HG02763 (cell line): ENCODE measurements at regions not wholly inside any gene's neighbourhood (a gene's known extent, or its start where the extent isn't known, plus 50 kb on each side); places are given as distances from the start of the nearest gene placed in this dataset.
"Not testable (repeated sequence)": the region's sequence is repeated elsewhere in the genome, so short reads cannot be mapped to it uniquely, and the experiment has no call there.

Experiments used
- ATAC-seq: cut with Tn5 transposase; IDR thresholded peaks from one replicate; pipeline ENCODE4 v1.9.1; 2021; ENCODE audit warnings: mild to moderate bottlenecking, moderate library complexity; ENCODE audit not compliant: unreplicated experiment

DNA sequence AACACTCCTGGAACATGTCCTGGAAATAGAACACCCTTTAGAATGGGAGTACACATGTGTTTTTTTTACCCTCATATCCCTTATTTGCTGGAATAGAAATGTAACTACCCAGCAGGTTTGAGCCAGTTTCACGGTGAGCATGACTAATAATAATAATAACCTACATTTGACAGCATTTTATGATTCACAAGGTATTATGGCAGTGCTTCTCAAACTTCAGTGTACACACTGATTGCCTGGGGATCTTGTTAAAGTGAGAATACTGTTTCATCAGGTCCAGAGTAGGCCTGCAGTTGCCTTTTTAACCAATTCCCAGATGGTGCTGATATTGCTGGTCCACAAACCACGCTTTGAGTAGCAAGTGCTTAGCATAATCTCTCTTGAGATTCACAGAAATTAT is 63.9 kb downstream of the NFKBIZ start:
- ATAC-seq = no peak

DNA sequence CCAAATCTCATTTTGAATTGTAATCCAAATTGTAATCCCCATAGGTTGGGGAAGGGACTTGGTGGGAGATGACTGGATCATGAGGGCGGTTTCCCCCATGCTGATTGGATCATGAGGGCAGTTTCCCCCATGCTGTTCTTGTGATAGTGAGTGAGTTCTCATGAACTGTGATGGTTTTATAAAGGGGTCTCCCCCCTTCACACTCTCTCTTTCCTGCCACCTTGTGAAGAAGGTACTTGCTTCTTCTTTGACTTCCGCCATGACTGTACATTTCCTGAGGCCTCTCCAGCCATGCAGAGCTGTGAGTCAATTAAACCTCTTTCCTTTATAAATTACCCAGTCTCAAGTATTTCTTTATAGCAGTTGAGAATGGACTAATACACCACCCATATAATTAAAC is 68.4 kb downstream of the NFKBIZ start:
- not testable (repeated sequence) for ATAC-seq

DNA sequence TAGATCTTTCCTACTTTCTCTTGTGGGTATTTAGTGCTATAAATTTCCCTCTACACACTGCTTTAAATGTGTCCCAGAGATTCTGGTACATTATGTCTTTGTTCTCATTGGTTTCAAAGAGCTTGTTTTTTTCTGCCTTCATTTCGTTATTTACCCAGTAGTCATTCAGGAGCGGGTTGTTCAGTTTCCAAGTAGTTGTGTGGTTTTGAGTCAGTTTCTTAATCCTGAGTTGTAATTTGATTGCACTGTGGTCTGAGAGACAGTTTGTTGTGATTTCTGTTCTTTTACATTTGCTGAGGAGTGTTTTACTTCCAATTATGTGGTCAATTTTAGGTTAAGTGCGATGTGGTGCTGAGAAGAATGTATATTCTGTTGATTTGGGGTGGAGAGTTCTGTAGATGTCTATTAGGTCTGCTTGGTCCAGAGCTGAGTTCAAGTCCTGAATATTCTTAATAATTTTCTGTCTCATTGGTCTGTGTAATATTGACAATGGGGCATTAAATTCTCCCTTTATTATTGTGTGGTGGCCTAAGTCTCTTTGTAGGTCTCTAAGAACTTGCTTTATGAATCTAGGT is 72.9 kb downstream of the NFKBIZ start:
- not testable (repeated sequence) for ATAC-seq

DNA sequence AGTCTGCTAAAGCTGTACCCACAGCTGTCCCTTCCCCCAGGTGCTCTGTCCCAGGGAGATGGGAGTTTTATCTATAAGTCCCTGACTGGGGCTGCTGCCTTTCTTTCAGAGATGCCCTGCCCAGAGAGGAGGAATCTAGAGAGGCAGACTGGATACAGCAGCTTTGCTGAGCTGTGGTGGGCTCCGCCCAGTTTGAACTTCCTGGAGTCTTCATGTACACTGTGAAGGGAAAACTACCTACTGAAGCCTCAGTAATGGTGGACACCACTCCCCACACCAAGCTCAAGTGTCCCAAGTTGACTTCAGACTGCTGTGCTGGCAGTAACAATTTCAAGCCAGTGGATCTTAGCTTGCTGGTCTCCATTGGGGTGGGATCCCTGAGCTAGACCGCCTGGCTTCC is 75.3 kb downstream of the NFKBIZ start:
- not testable (repeated sequence) for ATAC-seq

DNA sequence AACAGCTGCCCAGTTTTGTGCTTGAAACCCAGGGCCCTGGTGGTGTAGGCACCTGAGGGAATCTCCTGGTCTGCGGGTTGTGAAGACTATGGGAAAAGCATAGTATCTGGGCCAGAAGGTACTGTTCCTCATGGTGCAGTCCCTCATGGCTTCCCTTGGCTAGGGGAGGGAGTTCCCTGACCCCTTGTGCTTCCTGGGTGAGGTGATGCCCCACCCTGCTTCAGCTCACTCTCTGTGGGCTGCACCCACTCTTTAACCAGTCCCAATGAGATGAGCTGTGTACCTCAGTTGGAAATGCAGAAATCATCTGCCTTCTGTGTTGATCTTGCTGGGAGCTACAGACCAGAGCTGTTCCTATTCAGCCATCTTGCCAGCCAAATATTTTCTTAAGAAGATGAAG is 75.8 kb downstream of the NFKBIZ start:
- ATAC-seq = not testable (repeated sequence)

DNA sequence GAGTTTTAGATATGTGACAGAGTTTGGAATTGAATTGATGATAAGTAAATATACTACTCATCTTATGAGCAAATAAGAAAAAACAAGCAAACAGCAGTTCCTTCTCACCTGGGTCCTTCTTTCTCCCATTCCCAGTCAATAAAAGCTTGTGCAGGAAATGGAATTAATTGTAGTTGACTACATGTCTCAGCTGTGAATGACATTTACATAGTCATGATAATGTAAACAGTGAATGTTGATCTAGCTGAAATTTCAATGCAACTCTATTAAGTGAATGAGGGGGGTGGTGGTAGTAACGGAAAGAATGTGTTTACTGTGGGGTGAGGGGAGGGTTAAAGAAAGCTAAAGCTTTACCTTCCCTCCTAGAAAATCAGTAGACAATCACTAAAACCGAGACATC is 76.2 kb downstream of the NFKBIZ start:
- ATAC-seq = no peak

DNA sequence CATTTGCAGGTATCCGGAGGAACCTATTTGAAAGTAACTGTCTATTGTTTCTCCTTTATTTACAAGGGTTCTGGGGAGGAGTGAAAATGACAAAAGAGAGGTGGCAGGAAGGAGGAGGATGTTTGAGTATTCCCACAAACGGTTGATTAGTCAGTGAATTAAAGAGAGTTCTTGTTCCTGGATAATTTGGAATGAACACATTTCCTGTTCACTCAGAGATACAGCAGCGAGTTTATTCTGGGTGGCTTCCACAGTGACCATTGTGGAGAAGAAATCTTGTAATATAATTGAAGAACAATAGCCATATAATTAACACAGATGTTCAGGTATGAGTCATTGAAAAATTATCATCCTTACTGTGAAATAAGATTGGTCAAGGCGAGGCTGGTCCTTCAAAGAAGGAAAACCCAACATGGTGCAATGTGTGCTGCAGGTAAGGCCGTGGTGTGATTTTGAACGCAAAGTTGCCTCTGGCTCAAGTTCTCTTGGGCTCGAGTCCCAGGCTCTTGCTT is 77.3 kb downstream of the NFKBIZ start:
- no peak for ATAC-seq

DNA sequence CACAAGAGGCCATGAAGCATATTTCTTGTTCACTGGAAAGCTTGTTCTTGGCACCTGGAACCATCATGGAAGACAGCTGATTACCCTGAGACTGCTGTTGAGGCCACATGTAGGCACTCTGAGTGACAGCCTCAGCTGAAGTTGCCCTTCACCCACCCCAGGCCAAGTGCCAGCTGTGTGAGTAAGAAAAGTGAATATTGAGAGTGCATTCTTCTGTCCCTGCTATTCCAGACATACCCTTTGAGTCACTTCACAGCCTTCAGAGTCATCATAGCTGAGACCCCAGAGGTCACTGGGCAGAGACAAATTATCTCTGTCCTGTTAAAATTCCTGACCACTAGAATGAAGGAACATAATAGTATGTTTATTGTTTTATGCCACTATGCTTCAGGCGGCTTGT is 79.6 kb downstream of the NFKBIZ start:
- no peak for ATAC-seq

DNA sequence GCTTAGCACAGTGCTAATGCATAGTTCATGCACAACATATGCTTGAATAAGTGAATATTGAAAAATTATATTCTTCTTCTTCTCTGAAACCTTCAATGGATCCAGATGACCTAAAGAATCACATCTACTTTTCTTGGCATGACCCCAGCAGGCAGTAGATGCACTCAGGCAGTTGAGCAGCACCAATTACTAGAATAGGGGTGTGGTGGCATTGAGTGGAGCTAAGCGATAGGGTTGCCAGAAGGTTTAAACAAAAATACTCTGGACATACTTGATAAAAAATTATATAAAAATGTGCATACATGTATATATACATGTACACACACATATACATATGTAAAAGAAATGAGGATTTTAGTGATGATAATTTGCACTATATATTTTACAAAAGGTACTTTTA is 81.8 kb downstream of the NFKBIZ start:
- ATAC-seq = no peak

DNA sequence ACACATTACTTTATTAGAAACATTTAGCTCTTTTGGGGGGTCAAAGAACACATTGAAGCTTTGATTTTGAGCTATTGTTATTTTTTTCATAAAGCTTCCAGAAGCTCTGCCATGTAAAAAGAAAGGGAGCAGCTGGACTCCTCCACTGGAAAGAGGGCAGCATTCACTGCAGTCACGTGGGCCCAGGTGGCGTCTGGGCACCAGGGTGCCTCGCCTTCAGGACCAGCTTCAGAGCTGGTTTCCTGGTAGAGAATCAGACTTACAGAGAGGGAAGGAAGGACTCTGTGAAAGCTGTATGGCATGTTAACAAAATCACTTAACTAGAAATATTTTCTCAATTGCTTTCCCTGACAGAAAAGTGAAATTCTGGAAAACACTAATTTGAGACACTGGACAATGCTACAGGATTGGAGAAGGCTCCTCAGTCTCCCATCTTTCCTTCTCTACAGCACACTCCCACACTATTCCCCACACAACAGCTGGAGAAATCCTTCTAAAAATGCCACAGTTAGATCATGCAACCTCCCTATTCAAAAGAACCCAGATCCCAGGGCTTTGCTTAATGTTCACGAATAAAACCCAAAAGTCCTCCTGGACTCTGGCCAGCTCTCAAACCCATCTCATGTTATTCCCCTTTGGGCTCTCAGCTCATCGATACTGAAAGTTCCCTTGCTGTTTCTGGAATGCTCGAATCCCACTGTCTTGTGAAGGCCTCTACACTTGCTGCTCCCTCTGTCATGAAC is 83.2 kb downstream of the NFKBIZ start:
- ATAC-seq = no peak

DNA sequence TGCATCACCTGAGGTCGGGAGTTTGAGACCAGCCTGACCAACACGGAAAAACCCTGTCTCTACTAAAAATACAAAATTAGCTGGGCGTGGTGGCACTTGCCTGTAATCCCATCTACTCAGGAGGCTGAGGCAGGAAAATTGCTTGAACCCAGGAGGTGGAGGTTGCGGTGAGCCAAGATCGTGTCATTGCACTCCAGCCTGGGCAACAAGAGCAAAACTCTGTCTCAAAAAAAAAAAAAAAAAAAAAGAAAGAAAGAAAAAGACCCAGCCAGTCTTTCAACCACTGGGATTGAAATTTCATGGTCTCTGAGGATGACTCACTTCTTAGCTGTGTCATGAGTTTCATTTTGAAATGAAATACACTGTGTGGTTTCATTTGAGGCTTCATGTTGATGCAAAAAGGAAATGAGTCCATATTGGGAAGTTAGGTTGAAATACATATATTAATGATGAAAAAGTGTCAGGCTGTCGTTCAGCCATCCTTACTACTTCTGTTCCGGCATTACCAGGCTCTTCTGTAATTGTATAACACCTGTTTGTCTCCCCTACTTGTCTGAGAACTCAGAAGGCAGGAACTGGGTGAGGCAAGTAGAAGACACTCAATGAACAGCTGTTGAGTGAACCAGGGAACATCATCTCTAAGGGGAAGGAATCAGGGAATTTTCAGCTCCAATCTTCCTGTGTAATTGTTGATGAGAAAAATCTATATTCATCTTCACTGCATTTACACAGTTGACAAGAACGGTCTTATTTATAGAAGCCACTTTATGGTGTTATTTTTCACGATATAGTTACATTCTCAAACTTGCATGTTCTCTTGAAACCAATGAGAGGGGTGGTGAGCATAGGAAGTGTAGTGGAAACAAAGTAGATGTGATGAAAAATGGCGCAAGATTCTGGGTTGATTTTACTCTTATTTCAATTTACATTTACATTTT is 87.4 kb downstream of the NFKBIZ start:
- ATAC-seq = peak; percentile 95

DNA sequence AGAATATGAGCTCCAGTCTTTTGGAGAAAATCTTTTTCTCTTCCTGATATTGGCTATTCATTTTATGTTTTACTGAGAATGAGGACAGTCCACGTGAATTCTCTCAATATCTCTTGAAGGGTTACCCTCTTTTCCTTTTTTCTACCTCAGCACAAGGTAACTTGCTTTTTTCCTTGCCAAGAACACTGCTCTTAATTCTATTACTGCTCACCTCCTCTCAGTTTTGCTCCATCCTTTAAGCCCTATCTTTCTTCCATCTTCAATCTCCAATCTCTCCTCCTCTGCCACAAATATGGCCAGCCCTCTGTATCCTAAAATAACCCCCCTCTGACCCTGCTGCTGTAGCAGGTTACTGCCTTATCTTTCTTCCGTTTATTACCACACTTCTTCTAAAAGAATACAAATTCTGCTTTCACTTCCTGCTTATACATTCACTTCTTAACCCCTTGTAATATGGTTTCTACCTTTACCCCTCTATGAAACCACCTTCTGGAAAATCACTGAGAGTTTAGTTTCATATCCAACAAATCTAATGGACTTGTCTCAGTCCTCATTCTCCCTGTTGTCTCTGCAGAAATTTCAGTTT is 89.0 kb downstream of the NFKBIZ start:
- ATAC-seq = peak; percentile 33

DNA sequence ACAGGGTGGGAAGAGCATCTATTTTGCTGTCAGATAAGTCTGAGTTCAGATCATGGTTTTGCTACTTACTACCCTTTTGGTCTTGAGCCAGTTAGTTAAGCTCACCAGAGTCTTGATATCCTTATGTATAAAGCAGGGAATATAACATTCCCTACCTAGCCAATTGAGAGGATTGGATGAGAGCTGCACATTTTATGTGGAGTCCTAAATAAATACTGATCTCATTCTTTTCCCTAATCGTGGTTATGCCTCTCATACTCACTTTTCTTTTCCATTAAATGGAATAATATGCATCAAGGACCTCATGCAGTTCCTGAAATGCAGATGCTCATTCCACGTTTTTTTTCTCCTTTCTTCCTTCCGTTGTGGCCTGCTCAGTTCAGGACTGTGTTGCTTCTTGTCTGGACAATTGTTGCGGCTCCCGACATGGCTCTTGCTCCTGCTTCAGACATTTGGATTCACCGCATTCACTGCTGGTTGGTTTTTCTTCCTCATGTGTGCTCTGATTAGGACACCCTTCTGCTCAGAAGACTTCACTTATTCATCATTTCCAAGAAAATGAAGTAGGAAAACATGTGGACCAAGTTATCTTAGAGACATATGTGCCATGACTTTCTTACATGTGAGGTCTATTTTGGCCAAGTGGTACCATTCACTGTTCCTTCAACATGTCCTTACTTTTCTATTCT is 90.2 kb downstream of the NFKBIZ start:
- no peak for ATAC-seq

DNA sequence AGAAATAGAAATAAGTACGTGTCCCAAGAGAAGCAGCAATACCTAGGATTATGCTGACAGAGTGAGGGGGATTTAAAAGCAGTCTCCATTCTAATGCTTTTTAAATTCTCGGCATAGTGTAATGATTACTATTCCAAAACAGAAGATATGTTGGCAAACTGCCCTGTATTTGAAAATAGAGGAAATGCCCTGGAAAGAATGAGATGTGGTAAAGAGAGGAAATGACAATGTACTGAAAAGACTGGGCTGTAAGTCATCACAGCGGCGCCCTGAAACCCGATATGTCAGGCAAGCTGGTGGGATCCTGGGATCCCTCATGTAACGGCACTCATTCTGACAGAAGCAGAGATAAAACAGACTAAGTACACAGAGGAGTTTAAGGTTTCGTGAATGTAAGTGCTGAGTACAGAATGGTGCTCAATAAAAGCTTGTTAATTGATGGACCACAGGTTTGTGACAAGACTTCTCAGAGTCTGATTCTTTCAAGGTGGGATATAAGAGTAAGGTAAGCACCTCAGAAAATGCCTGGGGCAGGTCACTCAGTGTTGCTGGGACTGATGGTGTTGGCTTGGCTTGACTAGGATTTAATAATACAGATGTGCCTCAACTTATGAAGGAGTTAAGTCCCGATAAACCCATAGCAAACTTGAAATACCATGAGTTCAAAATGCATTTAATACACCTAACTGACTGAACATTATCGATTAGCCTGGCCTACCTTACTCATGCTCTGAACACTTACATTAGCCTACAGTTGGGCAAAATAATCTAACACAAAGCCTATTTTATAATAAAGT is 91.4 kb downstream of the NFKBIZ start:
- no peak for ATAC-seq

DNA sequence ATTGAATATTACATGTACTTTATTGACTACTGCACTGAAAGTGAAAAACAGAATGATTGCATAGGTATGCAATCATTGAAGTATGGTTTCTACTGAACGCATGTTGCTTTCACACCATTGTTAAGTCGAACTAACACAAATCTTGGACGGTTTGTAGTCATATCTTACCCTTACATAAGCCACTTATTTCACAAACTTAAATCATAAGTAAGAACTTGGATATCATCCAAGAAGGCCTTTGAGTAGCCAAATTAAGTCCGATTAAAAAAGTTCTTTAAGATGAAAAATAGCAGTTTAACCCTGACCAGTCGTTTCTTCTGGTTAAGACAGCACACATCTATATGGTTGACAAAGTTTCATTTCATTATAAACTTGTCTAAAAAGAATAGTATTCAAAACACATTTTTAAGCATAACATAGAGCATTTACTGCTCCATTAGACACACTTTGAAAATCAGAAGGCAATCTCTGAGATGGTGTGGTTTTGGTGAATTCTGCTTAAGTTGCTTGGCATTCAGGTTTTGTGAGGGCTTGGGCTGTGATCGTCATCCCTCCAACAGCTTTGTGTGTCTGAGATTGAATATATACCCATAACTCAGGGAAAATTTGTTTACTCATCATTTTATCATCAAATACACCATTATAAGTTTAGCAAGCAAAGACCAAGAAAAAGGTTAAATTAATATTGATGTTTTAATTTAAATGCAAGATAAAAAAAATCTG is 92.2 kb downstream of the NFKBIZ start:
- no peak for ATAC-seq

DNA sequence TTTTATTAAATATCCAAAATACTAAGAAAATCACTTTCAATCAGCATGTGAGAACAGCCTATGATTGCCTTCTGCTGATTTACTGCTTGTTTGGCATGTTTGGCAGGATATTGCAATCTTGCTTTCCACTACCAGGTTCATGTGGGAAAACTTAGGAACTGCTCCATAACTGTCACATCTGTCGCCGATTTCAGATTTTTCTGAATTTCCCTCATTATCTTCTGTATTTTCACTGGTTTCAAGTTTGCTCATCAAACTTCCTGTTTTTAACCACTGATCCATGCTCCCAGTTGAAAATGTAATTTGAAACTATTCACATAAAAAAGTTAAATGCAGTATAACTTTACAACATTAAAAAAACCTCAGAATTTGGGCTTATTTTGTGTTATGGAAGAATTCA is 93.0 kb downstream of the NFKBIZ start:
- ATAC-seq = no peak

DNA sequence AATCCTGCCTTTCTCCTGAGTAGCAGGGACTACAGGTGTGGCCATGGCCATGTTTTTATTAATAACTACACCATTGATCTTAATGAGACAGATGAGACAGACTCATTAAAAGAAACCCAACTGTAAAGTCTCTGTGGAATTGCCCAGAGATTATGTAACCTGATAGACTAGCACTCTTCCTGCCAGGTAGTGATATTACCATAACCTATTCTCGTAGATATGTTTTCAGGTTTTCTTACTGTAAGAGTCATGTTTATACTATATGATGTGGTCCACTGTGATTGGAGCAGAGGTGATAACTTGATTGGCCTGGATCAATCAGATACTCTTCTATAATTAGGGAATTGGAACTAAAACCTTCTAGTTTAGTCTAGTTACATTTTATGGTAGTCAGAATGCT is 93.7 kb downstream of the NFKBIZ start:
- no peak for ATAC-seq

DNA sequence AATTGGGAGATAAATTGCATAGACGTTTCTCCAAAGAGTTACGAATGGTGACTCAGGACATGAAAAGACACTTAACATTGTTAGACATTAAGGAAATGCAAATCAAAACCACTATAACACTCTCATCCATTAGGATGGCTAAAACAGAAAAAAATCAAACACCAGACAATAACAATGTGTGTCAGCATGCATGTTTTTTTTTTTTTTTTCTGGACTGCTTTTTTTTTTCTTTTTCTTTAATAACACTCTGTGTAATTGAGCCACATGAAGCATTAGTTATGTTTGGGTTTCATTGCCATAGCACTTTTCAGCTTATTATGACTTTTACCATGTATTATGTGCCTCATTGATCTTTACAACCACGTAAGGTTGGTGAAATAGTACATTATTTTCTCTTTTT is 95.0 kb downstream of the NFKBIZ start:
- ATAC-seq = no peak

DNA sequence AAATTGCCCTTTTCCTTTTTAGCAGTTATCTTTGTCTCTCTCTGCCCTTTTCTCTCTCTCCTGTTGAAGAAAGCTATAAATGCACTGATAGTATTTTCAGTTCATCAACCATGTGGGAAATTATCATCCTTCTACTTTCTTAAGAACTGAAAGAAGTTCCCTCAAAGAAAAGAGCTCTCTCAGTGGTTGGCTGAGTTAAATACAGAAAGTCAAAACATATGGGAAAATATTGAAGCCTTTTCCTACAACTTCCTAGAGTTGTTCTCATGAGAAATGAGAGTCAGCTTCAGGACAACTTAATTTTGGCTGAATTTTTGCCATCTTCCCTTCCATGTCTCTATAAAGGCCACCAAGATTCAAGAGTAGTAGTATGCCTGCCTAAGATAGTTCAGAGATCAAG is 96.7 kb downstream of the NFKBIZ start:
- ATAC-seq = no peak
